ENCODE measurements at regions not wholly inside any gene's neighbourhood (a gene's known extent, or its start where the extent isn't known, plus 50 kb on each side); places are given as distances from the start of the nearest gene placed in this dataset.
"Not testable (repeated sequence)": the region's sequence is repeated elsewhere in the genome, so short reads cannot be mapped to it uniquely, and the experiment has no call there.

- in situ Hi-C loops (cut with HindIII; ENCODE audit: low sequenced_read_pairs), result no loop called here
- TF ChIP-seq CTCF (IDR thresholded peaks at IDR 0.05; ENCODE audit: low read depth, low read length), result no peak
- DNase-seq (ENCODE audit: low read depth, low spot score), result peak; percentile 64
- no peak overlapping the region for H3K4me3 ChIP-seq (ENCODE audit: low read depth, low read length)
Measured at GRCh38 chr13:99687723-99688397, 186.6 kb downstream of the TM9SF2 start.

DNA sequence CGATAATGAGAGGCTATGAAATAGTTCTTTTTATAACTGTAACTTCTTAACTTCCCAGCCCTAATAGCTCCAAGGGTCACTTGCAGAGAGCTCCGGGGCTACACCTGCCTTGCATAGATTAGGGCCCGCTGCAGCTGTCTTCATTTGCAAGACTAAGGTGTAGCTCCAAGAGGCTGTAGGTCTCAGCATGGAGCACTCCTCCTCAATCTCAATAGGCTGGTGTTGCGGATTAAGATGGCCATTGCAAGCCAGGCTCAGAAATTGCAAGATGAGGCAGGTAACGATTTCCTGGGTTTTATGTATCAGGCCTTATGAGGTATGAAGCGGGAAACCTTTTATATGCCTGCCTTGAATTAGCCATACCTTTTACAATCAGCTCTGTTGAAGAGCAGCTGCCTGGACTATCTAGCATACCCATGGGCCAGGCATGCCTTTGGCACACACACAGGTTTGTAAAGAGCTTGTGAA lies 185.7 kb downstream of the TM9SF2 start:
- no peak for TF ChIP-seq CTCF (IDR thresholded peaks at IDR 0.05; ENCODE audit: low read depth, low read length)
- DNase-seq (ENCODE audit: low read depth, low spot score), result no peak
- in situ Hi-C loops (cut with HindIII; ENCODE audit: low sequenced_read_pairs), result no loop called here
- no peak overlapping the region for H3K4me3 ChIP-seq (ENCODE audit: low read depth, low read length)

GRCh38 chr13:99686157-99686572 lies 184.9 kb downstream of the TM9SF2 start:
- no peak for TF ChIP-seq CTCF (IDR thresholded peaks at IDR 0.05; ENCODE audit: low read depth, low read length)
- no peak overlapping the region for H3K4me3 ChIP-seq (ENCODE audit: low read depth, low read length)
- in situ Hi-C loops (cut with HindIII; ENCODE audit: low sequenced_read_pairs), result no loop called here
- DNase-seq (ENCODE audit: low read depth, low spot score), result peak; percentile 67

DNA sequence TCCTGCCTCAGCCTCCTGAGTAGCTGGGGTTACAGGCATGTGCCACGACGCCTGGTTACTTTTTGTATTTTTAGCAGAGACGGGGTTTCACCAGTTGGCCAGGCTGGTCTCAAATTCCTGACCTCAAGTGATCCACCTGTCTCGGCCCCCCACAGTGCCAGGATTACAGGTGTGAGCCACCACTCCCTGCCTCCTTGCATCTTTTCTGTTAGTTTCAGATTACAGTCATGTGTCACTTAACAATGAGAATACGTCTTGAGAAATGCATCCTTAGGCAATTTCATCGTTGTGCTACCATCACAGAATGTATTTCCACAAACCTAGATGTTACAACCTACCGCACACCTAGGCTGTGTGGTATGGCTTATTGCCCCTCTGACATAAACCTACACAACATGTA lies 180.4 kb downstream of the TM9SF2 start:
- TF ChIP-seq CTCF (IDR thresholded peaks at IDR 0.05; ENCODE audit: low read depth, low read length), result no peak
- no peak for DNase-seq (ENCODE audit: low read depth, low spot score)
- no peak overlapping the region for H3K4me3 ChIP-seq (ENCODE audit: low read depth, low read length)
- in situ Hi-C loops (cut with HindIII; ENCODE audit: low sequenced_read_pairs), result no loop called here

- no peak for TF ChIP-seq CTCF (IDR thresholded peaks at IDR 0.05; ENCODE audit: low read depth, low read length)
- no peak overlapping the region for H3K4me3 ChIP-seq (ENCODE audit: low read depth, low read length)
Measured at GRCh38 chr13:99677116-99677951, 176.1 kb downstream of the TM9SF2 start.

DNA sequence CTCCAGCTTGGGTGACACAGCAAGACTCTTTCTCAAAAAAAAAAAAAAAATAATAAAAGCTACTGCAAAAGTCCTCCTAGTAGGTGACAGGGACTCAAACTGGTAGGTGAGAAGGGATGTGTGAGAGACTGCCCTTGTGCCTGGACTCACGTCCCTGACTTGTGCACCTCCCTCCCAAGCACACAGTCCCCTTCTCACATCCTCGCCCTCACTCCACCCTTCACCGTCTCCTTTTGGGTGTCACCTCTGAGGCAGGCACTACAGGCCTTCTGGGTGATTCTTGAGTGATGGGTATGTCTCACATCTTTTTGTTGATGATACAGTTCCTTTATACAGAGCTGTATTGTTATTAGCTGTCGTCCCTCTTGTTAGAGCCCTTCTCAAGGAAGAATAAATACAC lies 170.5 kb downstream of the TM9SF2 start:
- in situ Hi-C loops (cut with HindIII; ENCODE audit: low sequenced_read_pairs), result no loop called here
- TF ChIP-seq CTCF (IDR thresholded peaks at IDR 0.05; ENCODE audit: low read depth, low read length), result no peak
- no peak overlapping the region for H3K4me3 ChIP-seq (ENCODE audit: low read depth, low read length)
- DNase-seq (ENCODE audit: low read depth, low spot score), result no peak

More at GRCh38 chr13:99677116-99677951, 176.1 kb downstream of the TM9SF2 start:
- DNase-seq (ENCODE audit: low read depth, low spot score), result no peak
- in situ Hi-C loops (cut with HindIII; ENCODE audit: low sequenced_read_pairs), result no loop called here

DNA sequence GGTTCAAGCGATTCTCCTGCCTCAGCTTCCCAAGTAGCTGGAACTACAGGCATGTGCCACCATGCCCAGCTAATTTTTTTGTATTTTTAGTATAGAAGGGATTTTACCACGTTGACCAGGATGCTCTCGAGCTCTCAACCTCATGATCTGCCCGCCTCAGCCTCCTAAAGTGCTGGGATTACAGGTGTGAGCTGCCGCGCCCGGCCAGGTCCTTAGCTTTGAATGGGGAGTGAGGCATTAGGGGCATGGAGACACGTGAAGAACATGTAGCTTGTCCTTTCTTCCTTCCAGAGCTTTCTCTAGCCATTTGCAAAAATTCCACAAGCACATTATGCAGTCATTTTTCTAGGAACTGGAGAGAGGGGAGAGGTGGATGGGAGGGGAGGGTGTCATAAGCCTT lies 167.8 kb downstream of the TM9SF2 start:
- DNase-seq (ENCODE audit: low read depth, low spot score); H3K4me3 ChIP-seq (ENCODE audit: low read depth, low read length); in situ Hi-C loops (cut with HindIII; ENCODE audit: low sequenced_read_pairs): not testable (repeated sequence)
